ENCODE measurements at regions not wholly inside any gene's neighbourhood (a gene's known extent, or its start where the extent isn't known, plus 50 kb on each side); places are given as distances from the start of the nearest gene placed in this dataset.

- Histone ChIP-seq H3K36me3 (ENCODE audit: insufficient read depth, low read length) (no peaks in the 10 kb centered on the region), H3K4me1 (ENCODE audit: control insufficient read depth, insufficient read depth, low read length, unreplicated experiment) (no peaks in the 10 kb centered on the region), H2AFZ (ENCODE audit: low read length, unreplicated experiment) (no peak overlapping the region), H3K79me2 (ENCODE audit: control insufficient read depth, insufficient read depth, low read length, unreplicated experiment) (no peaks in the 10 kb centered on the region), H3K4me3 (ENCODE audit: low read depth, low read length) (no peak overlapping the region), H3K27me3 (ENCODE audit: insufficient read depth, low read length) (0 out of 2 replicates have a peak, but pooled peaks cover 3% of the 10 kb centered on the region), H3K27ac (ENCODE audit: low read depth, low read length) (no peak overlapping the region)
These were observed 316.9 kb upstream of the NOCT start for GRCh38 chr4:138698641-138699040.

DNA sequence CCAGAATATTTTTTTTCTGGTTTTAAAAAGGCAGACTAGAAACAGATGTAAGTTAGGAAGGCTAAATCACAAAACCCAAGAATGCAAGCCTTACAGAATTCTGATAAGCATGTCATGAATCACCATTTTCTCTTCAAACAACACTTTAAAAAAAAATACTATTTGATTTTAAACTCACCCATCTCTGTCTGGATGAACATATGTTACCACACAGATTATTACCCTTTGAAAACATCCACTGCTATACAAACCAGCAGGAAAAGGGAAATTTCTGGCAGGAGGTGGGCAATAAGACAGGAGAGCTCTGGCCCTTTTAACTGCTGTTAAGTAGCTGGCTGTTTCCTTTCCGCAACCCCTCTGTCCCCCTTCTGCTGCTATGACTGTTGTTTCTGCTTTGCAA is 317.7 kb upstream of the NOCT start:
- Histone ChIP-seq H3K27me3 (ENCODE audit: insufficient read depth, low read length) (0 out of 2 replicates have a peak, but pooled peaks cover 3% of the 10 kb centered on the region), H3K4me3 (ENCODE audit: low read depth, low read length) (no peak overlapping the region), H3K27ac (ENCODE audit: low read depth, low read length) (no peak overlapping the region), H3K36me3 (ENCODE audit: insufficient read depth, low read length) (no peaks in the 10 kb centered on the region), H2AFZ (ENCODE audit: low read length, unreplicated experiment) (no peak overlapping the region), H3K4me1 (ENCODE audit: control insufficient read depth, insufficient read depth, low read length, unreplicated experiment) (no peaks in the 10 kb centered on the region), H3K79me2 (ENCODE audit: control insufficient read depth, insufficient read depth, low read length, unreplicated experiment) (no peaks in the 10 kb centered on the region)

- no peak overlapping the region for H3K4me3 ChIP-seq (ENCODE audit: low read depth, low read length)
- H3K36me3 ChIP-seq (ENCODE audit: insufficient read depth, low read length), result no peaks in the 10 kb centered on the region
- no peak overlapping the region for H2AFZ ChIP-seq (ENCODE audit: low read length, unreplicated experiment)
- H3K27ac ChIP-seq (ENCODE audit: low read depth, low read length), result no peak overlapping the region
- H3K27me3 ChIP-seq (ENCODE audit: insufficient read depth, low read length), result 0 out of 2 replicates have a peak, but pooled peaks cover 2% of the 10 kb centered on the region
- no peaks in the 10 kb centered on the region for H3K79me2 ChIP-seq (ENCODE audit: control insufficient read depth, insufficient read depth, low read length, unreplicated experiment)
- H3K4me1 ChIP-seq (ENCODE audit: control insufficient read depth, insufficient read depth, low read length, unreplicated experiment), result no peaks in the 10 kb centered on the region
These were observed 318.8 kb upstream of the NOCT start for GRCh38 chr4:138696771-138697170.

DNA sequence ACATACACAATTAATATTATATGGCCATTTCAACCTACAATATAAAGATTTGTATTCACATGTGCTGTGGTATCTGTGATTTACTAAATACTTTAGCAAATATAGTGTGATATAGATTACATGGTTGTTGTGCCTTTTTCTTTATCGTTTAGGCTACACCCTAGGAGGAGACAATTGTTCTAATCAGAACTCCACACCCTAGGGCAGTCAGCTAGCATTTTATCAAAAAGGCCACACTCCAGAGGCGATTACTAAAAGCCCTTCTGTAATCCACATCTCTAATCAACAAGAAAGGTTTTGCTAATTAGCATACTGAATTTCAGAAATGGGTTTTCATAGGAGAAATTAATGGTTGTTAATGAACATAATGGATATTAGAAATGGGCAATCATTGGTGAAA is 319.5 kb upstream of the NOCT start:
- H3K27me3 ChIP-seq (ENCODE audit: insufficient read depth, low read length), result no peaks in the 10 kb centered on the region; the same call in 1 of the 2 replicates
- H3K4me3 ChIP-seq (ENCODE audit: low read depth, low read length), result no peak overlapping the region
- H3K27ac ChIP-seq (ENCODE audit: low read depth, low read length), result no peak overlapping the region
- no peaks in the 10 kb centered on the region for H3K79me2 ChIP-seq (ENCODE audit: control insufficient read depth, insufficient read depth, low read length, unreplicated experiment)
- H2AFZ ChIP-seq (ENCODE audit: low read length, unreplicated experiment), result no peak overlapping the region
- H3K36me3 ChIP-seq (ENCODE audit: insufficient read depth, low read length), result no peaks in the 10 kb centered on the region
- H3K4me1 ChIP-seq (ENCODE audit: control insufficient read depth, insufficient read depth, low read length, unreplicated experiment), result no peaks in the 10 kb centered on the region

- H3K27me3 ChIP-seq (ENCODE audit: insufficient read depth, low read length), result peaks cover 3% of the 10 kb centered on the region; the same call in 1 of the 2 replicates
- no peaks in the 10 kb centered on the region for H3K36me3 ChIP-seq (ENCODE audit: insufficient read depth, low read length)
- H2AFZ ChIP-seq (ENCODE audit: low read length, unreplicated experiment), result no peak overlapping the region
- H3K4me1 ChIP-seq (ENCODE audit: control insufficient read depth, insufficient read depth, low read length, unreplicated experiment), result no peaks in the 10 kb centered on the region
- H3K4me3 ChIP-seq (ENCODE audit: low read depth, low read length), result no peak overlapping the region
- H3K27ac ChIP-seq (ENCODE audit: low read depth, low read length), result no peak overlapping the region
- no peaks in the 10 kb centered on the region for H3K79me2 ChIP-seq (ENCODE audit: control insufficient read depth, insufficient read depth, low read length, unreplicated experiment)
These were observed 322.1 kb upstream of the NOCT start for GRCh38 chr4:138693526-138693925.

DNA sequence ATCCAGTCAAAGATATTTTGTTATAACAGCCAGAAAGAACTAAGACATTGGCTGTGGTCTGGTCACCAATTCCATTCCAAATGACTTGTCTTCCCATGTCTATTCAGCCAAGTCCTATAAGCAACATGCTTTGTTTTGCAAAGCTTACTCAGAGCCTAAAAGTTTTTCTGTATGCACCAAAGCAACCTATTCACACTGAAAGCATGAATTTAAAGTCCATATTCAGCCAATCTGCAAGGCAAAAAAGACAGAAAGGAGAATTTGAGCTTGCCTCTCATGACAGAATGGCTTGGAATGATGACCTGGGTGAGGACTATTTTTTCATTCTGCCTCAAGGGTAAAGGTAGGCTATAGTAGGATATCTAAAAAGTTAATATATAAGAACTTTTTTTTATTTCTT is 323.2 kb upstream of the NOCT start:
- Histone ChIP-seq H2AFZ (ENCODE audit: low read length, unreplicated experiment) (no peak overlapping the region), H3K27ac (ENCODE audit: low read depth, low read length) (no peak overlapping the region), H3K79me2 (ENCODE audit: control insufficient read depth, insufficient read depth, low read length, unreplicated experiment) (no peaks in the 10 kb centered on the region), H3K36me3 (ENCODE audit: insufficient read depth, low read length) (no peaks in the 10 kb centered on the region), H3K4me1 (ENCODE audit: control insufficient read depth, insufficient read depth, low read length, unreplicated experiment) (no peaks in the 10 kb centered on the region), H3K27me3 (ENCODE audit: insufficient read depth, low read length) (peaks cover 3% of the 10 kb centered on the region; the same call in 1 of the 2 replicates), H3K4me3 (ENCODE audit: low read depth, low read length) (no peak overlapping the region)

GRCh38 chr4:138689593-138689992 is 326.0 kb upstream of the NOCT start:
- H3K36me3 ChIP-seq (ENCODE audit: insufficient read depth, low read length), result no peaks in the 10 kb centered on the region

DNA sequence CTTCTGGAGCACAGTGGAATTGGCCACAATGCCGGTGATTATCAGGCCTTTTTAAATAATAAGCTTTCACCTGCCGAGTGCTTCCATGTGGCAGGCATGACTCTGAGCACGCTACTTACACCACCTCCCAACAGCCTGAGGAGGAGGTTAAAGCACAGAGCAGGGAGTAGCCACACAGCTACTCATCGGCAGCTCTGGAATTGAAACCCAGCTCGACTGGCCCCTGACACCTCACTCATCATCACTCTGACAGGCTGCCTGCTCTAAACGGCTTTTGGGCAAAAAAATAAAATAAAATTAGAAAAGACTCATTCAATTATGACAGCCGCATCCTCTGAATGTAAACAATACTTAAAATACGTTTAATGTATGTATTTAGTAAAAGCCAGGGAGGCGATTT is 326.4 kb upstream of the NOCT start:
- Histone ChIP-seq H2AFZ (ENCODE audit: low read length, unreplicated experiment) (no peak overlapping the region), H3K4me1 (ENCODE audit: control insufficient read depth, insufficient read depth, low read length, unreplicated experiment) (no peaks in the 10 kb centered on the region), H3K4me3 (ENCODE audit: low read depth, low read length) (no peak overlapping the region), H3K27me3 (ENCODE audit: insufficient read depth, low read length) (peaks cover 3% of the 10 kb centered on the region; the same call in 1 of the 2 replicates), H3K79me2 (ENCODE audit: control insufficient read depth, insufficient read depth, low read length, unreplicated experiment) (no peaks in the 10 kb centered on the region), H3K36me3 (ENCODE audit: insufficient read depth, low read length) (no peaks in the 10 kb centered on the region), H3K27ac (ENCODE audit: low read depth, low read length) (no peak overlapping the region)

More at GRCh38 chr4:138689593-138689992, 326.0 kb upstream of the NOCT start:
- Histone ChIP-seq H3K79me2 (ENCODE audit: control insufficient read depth, insufficient read depth, low read length, unreplicated experiment) (no peaks in the 10 kb centered on the region), H3K27ac (ENCODE audit: low read depth, low read length) (no peak overlapping the region), H3K4me3 (ENCODE audit: low read depth, low read length) (no peak overlapping the region), H2AFZ (ENCODE audit: low read length, unreplicated experiment) (no peak overlapping the region), H3K27me3 (ENCODE audit: insufficient read depth, low read length) (peaks cover 3% of the 10 kb centered on the region; the same call in 1 of the 2 replicates), H3K4me1 (ENCODE audit: control insufficient read depth, insufficient read depth, low read length, unreplicated experiment) (no peaks in the 10 kb centered on the region)

DNA sequence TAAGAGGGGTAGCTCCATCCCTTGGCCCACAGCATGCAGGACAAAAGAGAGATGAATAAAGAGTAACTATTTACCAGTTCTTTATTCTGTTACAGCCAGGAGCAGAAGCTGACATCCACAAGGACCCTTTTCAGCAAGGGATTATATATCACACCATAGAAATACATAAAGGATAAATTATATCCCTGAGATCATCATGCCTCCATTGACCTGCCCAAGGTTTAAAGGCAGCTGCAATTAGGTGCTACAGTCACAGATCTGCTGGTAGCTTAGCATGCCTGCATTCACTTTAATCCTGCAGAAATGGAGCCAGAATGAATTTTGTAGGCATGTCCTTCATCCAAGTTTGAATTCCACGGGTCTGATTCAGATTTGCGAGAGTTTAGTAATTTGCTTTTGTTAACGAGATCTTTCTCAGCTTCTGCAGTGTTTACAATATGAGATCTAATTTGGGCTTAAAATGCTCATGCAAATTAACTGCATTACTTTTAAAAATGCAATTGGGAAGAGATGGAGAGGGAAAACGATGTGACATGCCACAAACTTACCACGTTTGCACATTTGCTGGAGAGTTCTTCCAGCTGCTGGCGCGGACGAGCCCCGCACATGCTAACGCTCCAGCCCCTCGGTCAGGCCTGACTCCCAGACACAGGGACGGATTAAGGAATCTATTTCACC is 327.0 kb upstream of the NOCT start:
- Histone ChIP-seq H3K4me3 (ENCODE audit: low read depth, low read length) (no peak overlapping the region), H3K79me2 (ENCODE audit: control insufficient read depth, insufficient read depth, low read length, unreplicated experiment) (no peaks in the 10 kb centered on the region), H2AFZ (ENCODE audit: low read length, unreplicated experiment) (no peak overlapping the region), H3K27me3 (ENCODE audit: insufficient read depth, low read length) (peaks cover 3% of the 10 kb centered on the region; the same call in 1 of the 2 replicates), H3K36me3 (ENCODE audit: insufficient read depth, low read length) (no peaks in the 10 kb centered on the region), H3K4me1 (ENCODE audit: control insufficient read depth, insufficient read depth, low read length, unreplicated experiment) (no peaks in the 10 kb centered on the region), H3K27ac (ENCODE audit: low read depth, low read length) (no peak overlapping the region)

- no peaks in the 10 kb centered on the region for H3K36me3 ChIP-seq (ENCODE audit: insufficient read depth, low read length)
- no peaks in the 10 kb centered on the region for H3K79me2 ChIP-seq (ENCODE audit: control insufficient read depth, insufficient read depth, low read length, unreplicated experiment)
- no peak overlapping the region for H2AFZ ChIP-seq (ENCODE audit: low read length, unreplicated experiment)
- no peaks in the 10 kb centered on the region for H3K4me1 ChIP-seq (ENCODE audit: control insufficient read depth, insufficient read depth, low read length, unreplicated experiment)
- H3K27ac ChIP-seq (ENCODE audit: low read depth, low read length), result no peak overlapping the region
- no peak overlapping the region for H3K4me3 ChIP-seq (ENCODE audit: low read depth, low read length)
- H3K27me3 ChIP-seq (ENCODE audit: insufficient read depth, low read length), result peaks cover 6% of the 10 kb centered on the region; the same call in 1 of the 2 replicates
These were observed 329.3 kb upstream of the NOCT start for GRCh38 chr4:138686106-138686835.

DNA sequence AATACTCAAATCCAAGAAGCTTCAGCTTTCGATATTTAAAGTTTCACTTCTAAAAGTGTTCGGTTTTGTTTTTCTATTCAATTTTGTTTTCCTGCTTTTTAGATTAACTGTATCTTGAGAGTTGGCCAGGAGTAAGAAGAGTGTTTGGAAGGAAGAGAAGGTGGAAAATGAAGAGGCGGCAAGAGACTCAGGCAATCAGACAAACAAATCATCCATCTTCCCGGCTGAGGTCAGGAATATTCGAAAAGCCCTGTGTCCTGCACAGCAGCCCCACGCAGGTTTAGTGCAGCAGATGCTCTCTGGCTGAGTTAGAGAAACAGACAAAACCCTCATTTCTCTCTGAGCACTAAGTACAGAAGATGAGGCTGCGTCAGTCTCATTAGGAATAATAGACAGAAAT is 330.3 kb upstream of the NOCT start:
- H3K36me3 ChIP-seq (ENCODE audit: insufficient read depth, low read length), result no peaks in the 10 kb centered on the region
- H2AFZ ChIP-seq (ENCODE audit: low read length, unreplicated experiment), result no peak overlapping the region
- peaks cover 6% of the 10 kb centered on the region; the same call in 1 of the 2 replicates for H3K27me3 ChIP-seq (ENCODE audit: insufficient read depth, low read length)
- H3K4me1 ChIP-seq (ENCODE audit: control insufficient read depth, insufficient read depth, low read length, unreplicated experiment), result no peaks in the 10 kb centered on the region
- H3K4me3 ChIP-seq (ENCODE audit: low read depth, low read length), result no peak overlapping the region
- H3K27ac ChIP-seq (ENCODE audit: low read depth, low read length), result no peak overlapping the region
- no peaks in the 10 kb centered on the region for H3K79me2 ChIP-seq (ENCODE audit: control insufficient read depth, insufficient read depth, low read length, unreplicated experiment)
